Smooth muscle cell (in vitro differentiated cells): ENCODE measurements at regions not wholly inside any gene's neighbourhood (a gene's known extent, or its start where the extent isn't known, plus 50 kb on each side); places are given as distances from the start of the nearest gene placed in this dataset.

Experiments
- DNase-seq: peaks from one replicate; lab custom pipeline; 2025; ENCODE audit not compliant: unreplicated experiment; lab: John Stamatoyannopoulos, UW
- H2AFZ ChIP-seq: fragments of 200-600 bp; sonication (generic); 2 replicates; pipeline ENCODE4 v1.6.0; 2016; ENCODE audit warnings: antibody characterized with exemption, low read depth, mild to moderate bottlenecking
- H3F3A ChIP-seq: fragments of 200-600 bp; sonication (generic); 2 replicates; pipeline ENCODE4 v1.6.0; 2017; ENCODE audit warnings: antibody characterized with exemption, low read depth
- H3K27ac ChIP-seq: fragments of 200-600 bp; sonication (generic); 2 replicates; pipeline ENCODE4 v1.5.1; 2016; ENCODE audit warnings: low read depth, mild to moderate bottlenecking
- H3K27me3 ChIP-seq: fragments of 200-600 bp; sonication (generic); 2 replicates; pipeline ENCODE4 v1.6.1; 2016; ENCODE audit warnings: low read depth, mild to moderate bottlenecking
- H3K36me3 ChIP-seq: fragments of 200-600 bp; sonication (generic); 2 replicates; pipeline ENCODE4 v1.5.1; 2016; ENCODE audit warnings: low read depth
- H3K4me1 ChIP-seq: fragments of 200-600 bp; sonication (generic); 2 replicates; pipeline ENCODE4 v1.5.1; 2016; ENCODE audit warnings: low read depth
- H3K4me2 ChIP-seq: fragments of 200-600 bp; sonication (generic); 2 replicates; pipeline ENCODE4 v1.6.0; 2016; ENCODE audit warnings: mild to moderate bottlenecking
- H3K4me3 ChIP-seq: fragments of 200-600 bp; sonication (generic); 2 replicates; pipeline ENCODE4 v1.5.1; 2016; ENCODE audit warnings: mild to moderate bottlenecking
- H3K79me2 ChIP-seq: fragments of 200-600 bp; sonication (generic); 2 replicates; pipeline ENCODE4 v1.6.0; 2016; ENCODE audit warnings: low read depth, mild to moderate bottlenecking
- H3K9ac ChIP-seq: fragments of 200-600 bp; sonication (generic); 2 replicates; pipeline ENCODE4 v1.6.0; 2016; ENCODE audit warnings: low read depth
- H3K9me3 ChIP-seq: fragments of 200-600 bp; sonication (generic); replicated peaks from 2 replicates; pipeline ENCODE4 v1.5.1; 2016; ENCODE audit warnings: low read depth
- H4K20me1 ChIP-seq: fragments of 200-600 bp; sonication (generic); 2 replicates; pipeline ENCODE4 v1.6.0; 2016; ENCODE audit warnings: low read depth
- WGBS: methylation state at CpG from one replicate; pipeline ENCODE4 v1.1.7; 2016; ENCODE audit warnings: low lambda C conversion rate; 5-methylcytosine and 5-hydroxymethylcytosine counted together
- TF ChIP-seq, protein P1 (sequence below): fragments of 200-600 bp; sonication (generic); IDR thresholded peaks from 2 replicates; pipeline ENCODE4 v1.5.1; 2017; ENCODE audit warnings: borderline replicate concordance, mild to moderate bottlenecking, antibody characterized with exemption; ENCODE audit not compliant: insufficient read depth, poor library complexity, severe bottlenecking

DNA sequence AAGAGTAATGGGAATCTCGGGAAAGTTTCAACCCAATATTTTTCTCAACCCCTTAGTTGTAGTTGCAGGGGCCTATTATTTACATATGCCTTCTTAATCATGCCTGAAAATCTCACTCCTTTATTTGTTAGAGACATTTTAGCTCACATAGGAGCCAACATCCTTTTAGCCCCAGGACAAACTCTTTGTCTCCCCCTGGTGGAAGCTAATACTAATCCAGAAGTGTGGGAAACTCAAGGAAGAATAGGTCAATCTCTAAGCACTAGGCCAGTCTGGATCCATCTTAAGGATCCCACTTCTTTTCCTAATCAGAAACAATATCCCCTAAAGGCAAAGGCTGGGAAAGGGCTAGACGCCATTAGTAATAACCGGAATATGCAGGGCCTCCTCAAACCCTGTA lies 550.9 kb upstream of the PKDCC start:
- Histone ChIP-seq H3K9me3 (peaks cover 4% of the 10 kb centered on the region), H3K27ac (no peak overlapping the region), H3K9ac (no peak overlapping the region), H2AFZ (no peak overlapping the region), H3K4me2 (no peak overlapping the region), H3F3A (no peaks in the 10 kb centered on the region), H3K79me2 (no peaks in the 10 kb centered on the region), H4K20me1 (no peaks in the 10 kb centered on the region), H3K36me3 (no peaks in the 10 kb centered on the region), H3K4me1 (no peaks in the 10 kb centered on the region), H3K27me3 (no peaks in the 10 kb centered on the region), H3K4me3 (no peak overlapping the region)
- TF ChIP-seq, protein P1, sequence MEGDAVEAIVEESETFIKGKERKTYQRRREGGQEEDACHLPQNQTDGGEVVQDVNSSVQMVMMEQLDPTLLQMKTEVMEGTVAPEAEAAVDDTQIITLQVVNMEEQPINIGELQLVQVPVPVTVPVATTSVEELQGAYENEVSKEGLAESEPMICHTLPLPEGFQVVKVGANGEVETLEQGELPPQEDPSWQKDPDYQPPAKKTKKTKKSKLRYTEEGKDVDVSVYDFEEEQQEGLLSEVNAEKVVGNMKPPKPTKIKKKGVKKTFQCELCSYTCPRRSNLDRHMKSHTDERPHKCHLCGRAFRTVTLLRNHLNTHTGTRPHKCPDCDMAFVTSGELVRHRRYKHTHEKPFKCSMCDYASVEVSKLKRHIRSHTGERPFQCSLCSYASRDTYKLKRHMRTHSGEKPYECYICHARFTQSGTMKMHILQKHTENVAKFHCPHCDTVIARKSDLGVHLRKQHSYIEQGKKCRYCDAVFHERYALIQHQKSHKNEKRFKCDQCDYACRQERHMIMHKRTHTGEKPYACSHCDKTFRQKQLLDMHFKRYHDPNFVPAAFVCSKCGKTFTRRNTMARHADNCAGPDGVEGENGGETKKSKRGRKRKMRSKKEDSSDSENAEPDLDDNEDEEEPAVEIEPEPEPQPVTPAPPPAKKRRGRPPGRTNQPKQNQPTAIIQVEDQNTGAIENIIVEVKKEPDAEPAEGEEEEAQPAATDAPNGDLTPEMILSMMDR = no peak
- DNase-seq = no peak
- 82% methylated on average over 3 of the region's 3 CpGs for WGBS

GRCh38 chr2:41498781-41499180 lies 549.0 kb upstream of the PKDCC start:
- Histone ChIP-seq H3K4me1 (no peaks in the 10 kb centered on the region), H3K79me2 (no peaks in the 10 kb centered on the region), H3K4me2 (no peak overlapping the region), H2AFZ (no peak overlapping the region), H3K9ac (no peak overlapping the region), H4K20me1 (no peaks in the 10 kb centered on the region), H3K4me3 (no peak overlapping the region), H3K27ac (no peak overlapping the region), H3F3A (no peaks in the 10 kb centered on the region), H3K36me3 (no peaks in the 10 kb centered on the region), H3K27me3 (no peaks in the 10 kb centered on the region), H3K9me3 (peaks cover 4% of the 10 kb centered on the region)
- 88% methylated on average over 3 of the region's 3 CpGs for WGBS
- TF ChIP-seq, protein P1 = no peak
- no peak for DNase-seq

DNA sequence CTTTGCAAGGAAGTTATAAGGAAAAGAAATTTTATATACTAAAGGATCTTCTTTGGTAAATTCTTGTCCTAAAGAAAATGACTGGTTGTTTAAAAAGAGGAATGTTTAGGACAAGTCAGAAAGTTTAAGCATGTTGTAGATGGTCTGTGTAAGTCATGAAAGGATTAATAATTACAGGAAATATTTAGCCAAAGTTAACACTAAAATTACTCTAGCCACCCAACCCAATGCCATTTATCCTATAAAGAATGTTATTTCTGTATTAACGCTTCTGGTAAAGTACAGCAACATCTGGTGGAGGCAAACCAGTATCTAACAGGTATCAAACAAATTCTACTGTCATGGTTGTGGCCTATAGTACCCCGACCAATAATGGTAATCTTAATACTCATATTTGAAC lies 546.9 kb upstream of the PKDCC start:
- Histone ChIP-seq H4K20me1 (no peaks in the 10 kb centered on the region), H3F3A (no peaks in the 10 kb centered on the region), H3K4me3 (no peak overlapping the region), H3K79me2 (no peaks in the 10 kb centered on the region), H3K4me1 (no peaks in the 10 kb centered on the region), H3K9me3 (no peaks in the 10 kb centered on the region), H3K27me3 (no peaks in the 10 kb centered on the region), H3K27ac (no peak overlapping the region), H2AFZ (no peak overlapping the region), H3K36me3 (no peaks in the 10 kb centered on the region), H3K4me2 (no peak overlapping the region), H3K9ac (no peak overlapping the region)
- WGBS = 81% methylated on average over 2 of the region's 2 CpGs
- TF ChIP-seq, protein P1 = no peak
- DNase-seq = no peak

- TF ChIP-seq, protein P1 = no peak
Measured at GRCh38 chr2:41502752-41503151, 545.1 kb upstream of the PKDCC start.

More at GRCh38 chr2:41502752-41503151, 545.1 kb upstream of the PKDCC start:
- H3K9ac ChIP-seq = no peak overlapping the region
- H3K27ac ChIP-seq = no peak overlapping the region
- H4K20me1 ChIP-seq = no peaks in the 10 kb centered on the region
- no peaks in the 10 kb centered on the region for H3K9me3 ChIP-seq
- no peak overlapping the region for H2AFZ ChIP-seq
- 0% methylated on average over 1 of the region's 1 CpG for WGBS
- H3F3A ChIP-seq = no peaks in the 10 kb centered on the region
- no peak overlapping the region for H3K4me3 ChIP-seq
- no peak overlapping the region for H3K4me2 ChIP-seq
- H3K79me2 ChIP-seq = no peaks in the 10 kb centered on the region
- no peaks in the 10 kb centered on the region for H3K4me1 ChIP-seq
- no peaks in the 10 kb centered on the region for H3K27me3 ChIP-seq
- H3K36me3 ChIP-seq = no peaks in the 10 kb centered on the region
- DNase-seq = no peak
